H54 (cell line): ENCODE measurements at regions not wholly inside any gene's neighbourhood (a gene's known extent, or its start where the extent isn't known, plus 50 kb on each side); places are given as distances from the start of the nearest gene placed in this dataset.
"Not testable (repeated sequence)": the region's sequence is repeated elsewhere in the genome, so short reads cannot be mapped to it uniquely, and the experiment has no call there.

Experiments
- DNase-seq: peaks from one replicate; pipeline ENCODE4 v3.0.0; 2011; ENCODE audit warnings: low spot score, mixed read lengths; ENCODE audit not compliant: insufficient read length
- FAIRE-seq: peaks from 3 replicates; lab custom pipeline; 2011; peaks lifted over from hg19 to GRCh38; lab: Jason Lieb, UNC
- POLR2A ChIP-seq: IDR thresholded peaks from 2 replicates; pipeline ENCODE4 v1.6.1; 2011; ENCODE audit warnings: low read depth, mild to moderate bottlenecking, low read length

DNA sequence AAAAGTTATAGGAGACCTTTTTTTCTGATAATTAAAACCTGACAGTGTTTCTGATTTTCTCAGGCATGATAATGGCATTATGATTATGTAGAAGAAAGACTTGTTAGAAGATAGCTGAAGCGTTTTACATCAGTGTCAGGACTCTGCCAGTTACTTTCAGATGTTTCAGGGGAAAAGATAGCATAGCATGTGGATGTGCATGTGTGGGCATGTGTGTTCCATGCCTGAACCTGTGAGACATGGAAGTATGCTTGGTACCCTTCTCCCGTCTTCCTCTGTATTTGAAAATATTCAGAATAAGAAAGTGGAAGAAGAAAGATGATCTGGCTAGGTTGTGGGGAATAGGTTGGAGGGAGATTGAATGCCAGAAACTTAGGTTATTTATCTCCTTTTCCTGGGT lies 113.1 kb upstream of the PCAT7 start:
- DNase-seq (no peak), FAIRE-seq (peak; percentile 79)
- no peak for TF ChIP-seq POLR2A

DNA sequence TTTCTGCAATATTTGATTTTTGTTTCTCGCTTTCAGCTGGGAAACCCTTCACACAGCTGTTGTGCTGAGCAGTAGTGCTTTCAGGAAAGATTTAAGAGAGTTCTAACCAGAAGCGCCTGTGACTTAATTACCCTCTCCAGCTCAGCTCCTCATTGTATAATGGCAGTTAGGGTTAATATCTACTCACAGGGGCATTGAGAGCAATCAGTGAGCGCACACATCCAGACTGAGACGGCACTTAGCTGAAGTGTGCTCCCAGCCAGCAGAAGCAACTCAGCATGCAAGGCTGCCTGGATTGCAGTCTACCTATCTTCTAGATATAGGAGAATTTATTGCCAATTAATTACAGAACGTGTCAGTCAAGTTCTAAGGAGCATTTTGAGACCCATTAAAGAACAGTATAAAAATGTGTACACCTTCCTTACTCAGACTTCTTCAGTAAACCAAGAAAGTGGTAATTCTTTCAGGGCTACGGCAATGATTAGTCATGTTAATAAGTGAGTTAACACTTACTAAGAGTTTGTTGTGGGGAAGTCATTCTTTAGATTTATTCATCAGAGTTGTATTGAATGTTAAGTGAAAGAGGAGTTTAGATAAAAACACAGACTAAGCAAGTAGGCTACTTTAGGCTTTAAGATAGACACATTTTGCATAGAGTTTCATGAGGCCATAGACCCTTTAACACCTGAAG lies 111.7 kb upstream of the PCAT7 start:
- TF ChIP-seq POLR2A = no peak
- no peak for DNase-seq
- peak; percentile 95 for FAIRE-seq

DNA sequence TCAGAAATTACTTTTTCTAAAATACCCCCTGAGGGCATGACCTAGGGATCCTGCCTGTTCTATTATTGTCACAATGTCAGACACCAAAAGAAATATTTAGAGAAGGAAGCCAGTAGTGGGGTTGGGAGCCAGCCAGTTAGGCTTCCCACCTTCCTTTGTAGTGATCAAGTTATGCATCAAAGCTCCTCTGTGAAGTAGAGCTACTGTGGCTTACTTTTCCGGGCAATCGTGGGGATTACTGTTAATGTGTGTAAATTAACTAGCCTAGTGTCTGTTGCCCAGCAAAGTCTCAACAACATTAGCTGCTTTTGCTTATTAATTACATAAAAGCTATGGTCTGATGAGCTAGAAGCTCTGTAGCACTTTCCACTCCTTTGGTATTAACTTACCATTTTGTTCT lies 109.0 kb upstream of the PCAT7 start:
- no peak for TF ChIP-seq POLR2A
- no peak for DNase-seq
- no peak for FAIRE-seq

DNA sequence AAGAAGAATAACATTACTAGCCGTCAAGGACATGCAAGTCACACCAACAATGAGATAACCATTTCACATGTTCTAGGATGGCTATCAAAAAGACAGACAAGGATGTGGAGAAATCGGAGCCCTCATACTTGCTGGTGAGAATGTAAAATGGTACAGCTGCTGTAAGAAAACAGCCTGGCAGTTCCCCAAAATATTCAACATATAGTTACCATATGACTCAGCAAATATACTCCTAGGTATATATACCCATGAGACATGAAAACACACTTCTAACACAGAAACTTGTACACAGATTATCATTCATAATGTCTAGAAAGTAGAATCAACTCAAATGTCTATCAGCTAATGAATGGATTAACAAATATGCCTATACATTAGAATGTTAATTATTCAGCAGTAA lies 105.4 kb upstream of the PCAT7 start:
- TF ChIP-seq POLR2A = no peak
- DNase-seq (no peak), FAIRE-seq (no peak)

DNA sequence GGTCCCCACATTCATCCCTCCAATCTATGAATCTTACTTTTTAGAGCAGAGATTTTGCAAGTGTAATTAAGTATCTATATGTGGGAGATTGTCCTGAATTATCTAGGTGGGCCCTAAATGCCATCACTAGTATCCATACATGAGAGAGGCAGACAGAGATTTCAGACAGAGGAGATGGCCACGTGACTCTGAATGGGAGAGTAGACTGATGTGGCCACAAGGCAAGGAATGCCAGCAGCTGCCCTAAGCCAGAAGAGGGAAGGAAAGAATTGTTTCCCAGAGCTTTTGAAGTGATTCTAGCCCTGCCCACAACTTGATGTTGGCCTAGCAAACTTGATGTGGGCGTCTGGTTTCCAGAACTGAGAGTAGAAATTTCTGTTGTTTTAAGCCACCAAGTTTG lies 90.1 kb upstream of the PCAT7 start:
- FAIRE-seq (no peak), DNase-seq (no peak)
- no peak for TF ChIP-seq POLR2A

DNA sequence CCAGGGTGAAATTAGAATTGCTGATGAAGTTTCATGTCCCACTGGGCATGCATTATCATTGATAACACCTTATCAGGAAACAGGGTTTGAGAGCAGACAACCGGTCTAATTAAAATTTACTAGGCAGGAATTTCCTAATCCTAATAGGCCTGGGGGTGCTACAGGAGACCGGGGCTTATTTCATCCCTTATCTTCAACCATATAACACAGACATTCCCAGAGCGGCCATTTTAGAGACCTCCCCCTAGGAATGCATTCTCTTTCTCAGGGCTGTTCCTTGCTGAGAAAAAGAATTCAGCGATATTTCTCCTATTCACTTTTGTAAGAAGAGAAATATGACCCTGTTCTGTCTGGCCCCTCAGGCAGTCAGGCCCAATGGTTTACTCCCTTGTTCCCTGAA lies 82.8 kb upstream of the PCAT7 start:
- not testable (repeated sequence) for FAIRE-seq, DNase-seq

DNA sequence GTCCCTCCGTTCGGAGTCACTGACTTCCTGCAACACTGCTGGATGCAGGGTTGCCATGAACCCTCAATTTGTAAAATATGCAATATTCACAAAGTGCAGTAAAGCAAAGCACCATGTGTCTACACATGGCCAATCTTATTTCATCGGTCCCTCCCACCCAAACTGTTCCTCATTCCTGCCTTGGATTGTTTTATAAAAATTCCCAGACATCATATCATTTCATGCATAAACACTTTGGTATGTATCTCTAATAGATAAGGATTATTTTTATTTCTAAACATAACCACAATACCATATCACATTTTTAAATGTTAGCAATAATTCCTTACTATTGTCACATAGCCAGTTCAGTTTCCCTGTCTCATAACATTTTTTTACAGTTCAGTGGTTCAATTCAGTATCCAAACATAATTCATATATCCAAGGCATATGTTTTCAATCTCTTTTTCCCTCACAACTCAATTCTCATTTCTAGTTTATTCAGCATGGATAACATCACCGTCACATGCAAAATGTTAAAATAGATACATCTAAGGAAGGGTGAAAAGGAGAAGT lies 82.0 kb upstream of the PCAT7 start:
- FAIRE-seq (peak; percentile 48), DNase-seq (no peak)

DNA sequence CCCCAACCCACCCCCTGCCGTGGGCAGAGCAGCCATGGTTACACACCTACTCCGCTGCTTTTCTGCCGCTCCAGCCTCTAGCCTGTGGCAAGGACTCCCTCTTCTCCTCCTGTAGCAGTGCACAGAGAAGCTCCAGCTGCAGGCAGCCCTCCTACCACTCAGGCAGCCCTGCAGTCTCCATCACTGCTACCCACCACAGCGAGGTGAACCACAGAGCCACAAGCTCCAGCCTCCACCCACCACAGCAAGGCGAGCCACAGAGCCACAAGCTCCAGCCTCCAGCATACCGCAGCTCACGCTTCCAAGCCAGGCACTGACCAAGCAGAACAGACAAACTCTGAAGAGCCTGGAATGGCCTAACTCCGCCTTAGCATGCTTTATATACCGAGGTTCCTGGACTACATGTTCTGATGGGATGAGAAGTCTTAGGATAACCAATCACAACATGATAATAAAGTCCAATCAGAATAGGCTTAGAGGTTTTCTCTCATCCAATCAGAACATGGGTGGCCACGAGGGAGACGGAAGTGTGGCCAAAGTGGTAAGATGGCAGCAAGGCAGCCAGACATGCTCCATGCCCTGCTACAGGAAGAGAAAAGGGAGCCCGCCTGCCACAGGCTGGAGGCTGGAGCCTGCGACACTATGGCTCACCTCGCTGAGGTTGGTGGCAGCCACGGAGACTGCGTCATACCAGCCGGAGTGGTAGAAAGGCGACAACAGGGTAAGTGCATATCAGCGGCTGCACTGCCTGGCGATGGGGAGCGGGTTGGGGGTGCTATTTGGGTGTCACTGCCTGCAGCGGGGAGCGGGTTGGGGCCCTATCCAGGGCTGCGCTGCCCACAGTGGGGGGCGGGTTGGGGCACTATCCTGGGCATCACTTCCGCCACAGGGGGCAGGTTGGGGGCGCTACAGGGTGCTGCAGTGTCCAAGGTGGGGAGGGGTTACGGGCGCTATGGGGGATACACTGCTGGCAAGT lies 75.8 kb upstream of the PCAT7 start:
- DNase-seq = no peak
- TF ChIP-seq POLR2A = no peak
- no peak for FAIRE-seq

More for the DNA sequence above, 82.0 kb upstream of the PCAT7 start:
- no peak for TF ChIP-seq POLR2A

- TF ChIP-seq POLR2A = no peak
- FAIRE-seq = no peak
- no peak for DNase-seq
Measured at GRCh38 chr9:94479757-94480156, 75.1 kb upstream of the PCAT7 start.

DNA sequence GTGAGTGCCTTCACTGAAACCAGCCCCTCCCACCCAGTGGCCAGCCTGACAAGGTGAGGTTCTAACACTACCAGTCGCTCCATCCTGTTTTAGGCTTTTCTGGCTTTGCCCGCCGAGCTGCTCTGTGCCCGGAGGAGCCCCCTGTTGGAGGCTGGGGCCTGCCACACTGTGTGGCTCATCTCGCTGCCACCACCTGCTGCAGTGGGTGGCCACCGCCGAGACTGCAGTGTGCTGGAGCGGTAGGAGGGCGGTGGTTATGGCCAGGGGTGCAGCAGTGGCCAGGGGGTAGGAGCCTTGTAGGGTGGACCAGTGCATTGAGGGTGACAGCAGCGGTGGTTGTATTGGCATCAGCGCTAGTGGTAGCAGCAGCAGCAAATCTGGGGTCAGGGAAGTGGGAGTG lies 74.7 kb upstream of the PCAT7 start:
- no peak for FAIRE-seq

DNA sequence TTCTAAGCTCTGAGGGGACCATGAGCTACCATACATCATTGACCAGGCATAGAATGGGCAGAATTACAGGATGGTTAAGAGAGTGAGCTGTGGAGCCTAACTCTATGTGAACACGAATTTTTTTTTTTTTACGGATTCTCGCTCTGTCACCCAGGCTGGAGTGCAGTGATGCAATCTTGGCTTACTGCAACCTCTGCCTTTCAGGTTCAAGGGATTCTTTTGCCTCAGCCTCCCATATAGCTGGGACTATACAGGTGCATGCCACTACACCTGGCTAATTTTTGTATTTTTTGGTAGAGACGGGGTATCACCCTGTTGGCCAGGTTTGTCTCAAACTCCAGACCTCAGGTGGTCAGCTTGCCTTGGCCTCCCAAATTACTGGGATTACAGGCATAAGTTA lies 72.8 kb upstream of the PCAT7 start:
- no peak for FAIRE-seq

More for the DNA sequence above, 74.7 kb upstream of the PCAT7 start:
- DNase-seq = no peak
- TF ChIP-seq POLR2A = no peak

DNA sequence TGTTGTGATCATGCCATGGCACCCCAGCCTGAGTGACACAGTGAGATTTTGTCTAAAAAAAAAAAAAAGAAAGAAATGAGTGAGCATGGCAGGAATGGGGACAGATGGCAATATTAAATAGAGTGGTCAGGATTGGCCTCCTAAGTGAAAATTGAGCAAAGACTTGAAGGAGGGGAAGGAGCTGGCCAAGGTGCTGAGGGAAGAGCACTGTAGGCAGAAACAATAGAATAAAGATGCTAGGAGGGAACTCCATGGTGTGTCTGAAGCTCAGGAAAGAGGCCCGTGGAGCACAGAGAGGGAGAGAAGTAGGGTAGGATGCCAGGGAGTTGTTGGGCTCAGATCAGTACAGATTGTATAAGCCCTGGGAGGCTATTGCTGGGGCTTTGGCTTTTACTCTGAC lies 64.4 kb upstream of the PCAT7 start:
- FAIRE-seq = no peak
- no peak for TF ChIP-seq POLR2A
- no peak for DNase-seq

More for the DNA sequence above, 72.8 kb upstream of the PCAT7 start:
- no peak for DNase-seq
- TF ChIP-seq POLR2A = no peak

GRCh38 chr9:94492125-94492524 lies 62.8 kb upstream of the PCAT7 start:
- not testable (repeated sequence) for DNase-seq, FAIRE-seq

DNA sequence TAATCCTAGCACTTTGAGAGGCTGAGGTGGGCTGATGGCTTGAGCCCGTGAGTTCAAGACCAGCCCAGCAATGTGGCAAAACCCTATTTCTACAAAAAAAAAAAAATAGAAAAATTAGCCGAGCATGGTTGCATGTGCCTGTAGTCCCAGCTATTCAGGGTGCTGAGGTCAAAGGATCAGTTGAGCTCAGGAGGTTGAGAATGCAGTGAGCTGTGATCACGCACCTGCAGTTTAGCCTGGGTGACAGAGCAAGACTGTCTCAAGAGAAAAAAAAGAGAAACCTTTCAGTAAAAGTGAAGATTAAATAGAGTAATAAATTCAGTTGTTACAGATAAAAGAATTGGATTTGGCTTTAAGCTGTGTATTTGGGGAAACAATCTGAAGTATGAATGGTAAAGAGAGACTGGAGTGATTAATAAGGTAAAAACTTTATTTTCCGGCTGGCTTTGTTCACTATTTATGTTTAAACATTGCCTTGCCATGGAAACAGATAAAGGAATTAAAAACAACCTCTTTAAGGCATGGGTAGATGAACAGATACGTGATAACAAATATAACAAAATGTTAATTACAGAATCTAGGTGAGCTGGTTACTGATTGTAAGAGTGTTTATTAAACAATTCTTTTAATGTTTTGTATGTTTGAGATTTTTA lies 56.0 kb upstream of the PCAT7 start:
- FAIRE-seq = peak; percentile 6

More for the DNA sequence above, 56.0 kb upstream of the PCAT7 start:
- DNase-seq = no peak
- TF ChIP-seq POLR2A = no peak
